Mesendoderm (in vitro differentiated cells): ENCODE measurements at regions not wholly inside any gene's neighbourhood (a gene's known extent, or its start where the extent isn't known, plus 50 kb on each side); places are given as distances from the start of the nearest gene placed in this dataset.

Experiments used
- DNase-seq: peaks from one replicate; pipeline ENCODE4 v3.0.0; 2013
- H2AK5ac ChIP-seq: 2 replicates; pipeline ENCODE4 v1.6.1; 2013; ENCODE audit warnings: low read length, inconsistent platforms
- H2BK120ac ChIP-seq: 2 replicates; pipeline ENCODE4 v1.6.1; 2013; ENCODE audit warnings: low read depth, mild to moderate bottlenecking, low read length, moderate library complexity, mixed read lengths
- H2BK15ac ChIP-seq: replicated peaks from 2 replicates; pipeline ENCODE4 v1.6.1; 2013; ENCODE audit warnings: low read depth, mild to moderate bottlenecking, moderate library complexity
- H2BK5ac ChIP-seq: 2 replicates; pipeline ENCODE4 v1.6.1; 2013; ENCODE audit warnings: low read length, inconsistent platforms
- H3K18ac ChIP-seq: 2 replicates; pipeline ENCODE4 v1.6.1; 2013; ENCODE audit warnings: mild to moderate bottlenecking, low read length, mixed read lengths
- H3K23ac ChIP-seq: one replicate; pipeline ENCODE4 v1.6.1; 2013; ENCODE audit warnings: low read length
- H3K27ac ChIP-seq: 2 replicates; pipeline ENCODE4 v1.5.1; 2013; ENCODE audit warnings: low read depth, mild to moderate bottlenecking, inconsistent platforms, low read length, moderate library complexity
- H3K27me3 ChIP-seq: 2 replicates; pipeline ENCODE4 v1.6.1; 2013; ENCODE audit warnings: low read length, control low read depth, mild to moderate bottlenecking, inconsistent platforms; ENCODE audit not compliant: insufficient read depth, poor library complexity
- H3K36me3 ChIP-seq: 2 replicates; pipeline ENCODE4 v1.6.1; 2013; ENCODE audit warnings: low read length, inconsistent platforms; ENCODE audit not compliant: control insufficient read depth, insufficient read depth
- H3K4ac ChIP-seq: one replicate; pipeline ENCODE4 v1.6.1; 2013; ENCODE audit warnings: low read depth, mild to moderate bottlenecking, low read length, moderate library complexity
- H3K4me1 ChIP-seq: 2 replicates; pipeline ENCODE4 v1.6.1; 2013; ENCODE audit warnings: low read depth, low read length, inconsistent platforms; ENCODE audit not compliant: control insufficient read depth
- H3K4me2 ChIP-seq: 2 replicates; pipeline ENCODE4 v1.6.1; 2013; ENCODE audit warnings: low read length
- H3K4me3 ChIP-seq: 2 replicates; pipeline ENCODE4 v1.5.1; 2013; ENCODE audit warnings: mild to moderate bottlenecking, low read length
- H3K56ac ChIP-seq: one replicate; pipeline ENCODE4 v1.6.1; 2013; ENCODE audit warnings: low read length
- H3K79me1 ChIP-seq: 2 replicates; pipeline ENCODE4 v1.6.1; 2013; ENCODE audit warnings: low read length, inconsistent platforms
- H3K79me2 ChIP-seq: 2 replicates; pipeline ENCODE4 v1.6.1; 2013; ENCODE audit warnings: mild to moderate bottlenecking, low read length; ENCODE audit not compliant: control insufficient read depth, insufficient read depth
- H3K9ac ChIP-seq: 2 replicates; pipeline ENCODE4 v1.6.1; 2013; ENCODE audit warnings: low read length, inconsistent platforms
- H4K5ac ChIP-seq: one replicate; pipeline ENCODE4 v1.6.1; 2013; ENCODE audit warnings: low read length
- H4K8ac ChIP-seq: one replicate; pipeline ENCODE4 v1.6.1; 2013; ENCODE audit warnings: low read depth, mild to moderate bottlenecking, control low read depth, low read length, moderate library complexity
- WGBS: extraction: QIAGEN DNeasy Blood & Tissue Kit; methylation state at CpG from one replicate; pipeline ENCODE4 v1.1.7; 2013; ENCODE audit warnings: low lambda C conversion rate, missing lambda C conversion rate; ENCODE audit not compliant: insufficient coverage; ENCODE audit errors: extremely low coverage; 5-methylcytosine and 5-hydroxymethylcytosine counted together

GRCh38 chr2:143935482-143935752 lies 584.5 kb downstream of the ZEB2 start:
- Histone ChIP-seq H2BK120ac (no peak overlapping the region), H3K27ac (no peak overlapping the region), H4K8ac (no peak overlapping the region), H3K18ac (no peak overlapping the region), H2BK5ac (no peak overlapping the region), H3K4me3 (no peak overlapping the region), H3K27me3 (no peaks in the 10 kb centered on the region), H3K56ac (no peak overlapping the region), H3K4ac (no peak overlapping the region), H3K79me2 (no peaks in the 10 kb centered on the region), H3K79me1 (no peaks in the 10 kb centered on the region), H3K4me2 (no peak overlapping the region), H2AK5ac (no peak overlapping the region), H2BK15ac (peak overlapping the region; percentile 45), H3K36me3 (no peaks in the 10 kb centered on the region), H3K23ac (no peak overlapping the region), H4K5ac (no peak overlapping the region), H3K4me1 (peaks cover 2% of the 10 kb centered on the region), H3K9ac (no peak overlapping the region)
- WGBS, result no CpG with 5 or more reads among the region's 4 CpGs
- DNase-seq, result no peak

GRCh38 chr2:143934626-143935481 lies 585.1 kb downstream of the ZEB2 start:
- H3K79me2 ChIP-seq, result no peaks in the 10 kb centered on the region
- peaks cover 2% of the 10 kb centered on the region for H3K4me1 ChIP-seq
- H2BK15ac ChIP-seq, result peak overlapping the region; percentile 45
- H3K4me3 ChIP-seq, result no peak overlapping the region
- H3K4me2 ChIP-seq, result no peak overlapping the region
- H3K9ac ChIP-seq, result no peak overlapping the region
- H3K79me1 ChIP-seq, result no peaks in the 10 kb centered on the region
- H2BK5ac ChIP-seq, result no peak overlapping the region
- H3K27ac ChIP-seq, result no peak overlapping the region
- H3K4ac ChIP-seq, result no peak overlapping the region
- no peaks in the 10 kb centered on the region for H3K36me3 ChIP-seq
- H4K8ac ChIP-seq, result no peak overlapping the region
- peak; percentile 63 for DNase-seq
- H2AK5ac ChIP-seq, result no peak overlapping the region
- no peak overlapping the region for H3K18ac ChIP-seq
- no peak overlapping the region for H3K56ac ChIP-seq
- H4K5ac ChIP-seq, result no peak overlapping the region
- no CpG with 5 or more reads among the region's 10 CpGs for WGBS
- no peak overlapping the region for H2BK120ac ChIP-seq
- no peaks in the 10 kb centered on the region for H3K27me3 ChIP-seq
- H3K23ac ChIP-seq, result no peak overlapping the region

DNA sequence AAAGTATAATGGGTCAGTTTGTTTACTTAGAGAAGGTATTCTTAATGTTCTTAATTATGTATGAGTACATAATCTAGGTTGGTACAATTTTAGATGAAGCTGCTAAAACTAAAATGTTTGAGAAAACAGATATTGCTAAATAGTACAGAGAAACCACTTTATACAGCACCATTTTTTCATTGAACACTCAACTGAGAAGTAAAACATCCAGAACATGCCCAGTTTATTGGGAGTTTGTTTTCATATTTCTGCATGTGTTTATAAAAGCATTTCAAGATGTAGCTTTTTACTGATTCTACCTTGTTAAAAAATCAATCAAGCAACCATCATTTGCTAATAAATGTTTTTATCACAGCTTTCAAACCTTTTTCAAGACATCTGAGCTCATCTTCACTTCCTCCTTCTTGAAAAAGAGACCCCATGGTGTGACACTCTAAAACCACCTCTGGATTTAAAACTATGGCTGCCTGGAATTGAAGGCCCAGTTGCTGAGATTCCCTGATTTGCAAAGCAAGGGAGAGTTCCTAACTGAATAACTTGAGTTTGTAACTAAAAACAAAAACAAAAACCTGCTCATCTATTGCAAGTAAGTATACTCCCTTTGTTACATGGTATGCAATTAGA lies 585.9 kb downstream of the ZEB2 start:
- Histone ChIP-seq H3K27me3 (no peaks in the 10 kb centered on the region), H3K27ac (peak overlapping the region; percentile 64), H2BK15ac (no peak overlapping the region)

DNA sequence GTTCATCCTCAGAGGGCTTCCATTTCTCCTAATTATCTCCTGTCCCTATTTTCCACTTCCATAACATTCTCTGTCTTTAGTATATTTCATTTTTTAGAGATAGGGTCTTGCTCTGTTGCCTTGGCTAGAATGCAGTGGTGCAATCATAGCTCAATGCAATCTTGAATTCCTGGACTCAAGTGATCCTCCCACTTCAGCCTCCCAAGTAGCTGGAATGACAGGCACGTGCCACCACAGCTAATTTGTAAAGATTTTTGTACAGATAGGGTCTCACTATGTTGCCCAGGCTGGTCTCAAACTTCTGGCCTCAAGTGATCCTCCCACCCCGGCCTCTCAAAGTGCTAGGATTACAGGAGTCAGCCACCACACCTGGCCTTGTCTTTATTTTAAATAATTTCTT lies 589.0 kb downstream of the ZEB2 start:
- Histone ChIP-seq H3K56ac (no peak overlapping the region), H3K79me1 (no peaks in the 10 kb centered on the region), H3K27ac (no peak overlapping the region), H2BK5ac (no peak overlapping the region), H3K4me2 (no peak overlapping the region), H3K18ac (no peak overlapping the region), H3K79me2 (no peaks in the 10 kb centered on the region), H3K9ac (no peak overlapping the region), H3K27me3 (no peaks in the 10 kb centered on the region), H2BK15ac (no peak overlapping the region), H4K8ac (no peak overlapping the region), H2BK120ac (no peak overlapping the region), H3K23ac (no peak overlapping the region), H4K5ac (no peak overlapping the region), H3K36me3 (no peaks in the 10 kb centered on the region), H2AK5ac (no peak overlapping the region), H3K4ac (no peak overlapping the region), H3K4me1 (peaks cover 2% of the 10 kb centered on the region), H3K4me3 (no peak overlapping the region)
- no CpG with 5 or more reads among the region's 2 CpGs for WGBS
- DNase-seq, result no peak

More for the DNA sequence above, 585.9 kb downstream of the ZEB2 start:
- Histone ChIP-seq H3K79me1 (no peaks in the 10 kb centered on the region), H3K4me1 (peaks cover 2% of the 10 kb centered on the region), H3K4ac (no peak overlapping the region), H3K18ac (no peak overlapping the region), H4K5ac (no peak overlapping the region), H3K79me2 (no peaks in the 10 kb centered on the region), H3K4me3 (no peak overlapping the region), H3K23ac (no peak overlapping the region), H3K56ac (no peak overlapping the region), H2BK120ac (no peak overlapping the region), H3K36me3 (no peaks in the 10 kb centered on the region), H2BK5ac (no peak overlapping the region), H3K9ac (no peak overlapping the region), H2AK5ac (no peak overlapping the region), H3K4me2 (no peak overlapping the region), H4K8ac (no peak overlapping the region)
- peak; percentile 64 for DNase-seq

DNA sequence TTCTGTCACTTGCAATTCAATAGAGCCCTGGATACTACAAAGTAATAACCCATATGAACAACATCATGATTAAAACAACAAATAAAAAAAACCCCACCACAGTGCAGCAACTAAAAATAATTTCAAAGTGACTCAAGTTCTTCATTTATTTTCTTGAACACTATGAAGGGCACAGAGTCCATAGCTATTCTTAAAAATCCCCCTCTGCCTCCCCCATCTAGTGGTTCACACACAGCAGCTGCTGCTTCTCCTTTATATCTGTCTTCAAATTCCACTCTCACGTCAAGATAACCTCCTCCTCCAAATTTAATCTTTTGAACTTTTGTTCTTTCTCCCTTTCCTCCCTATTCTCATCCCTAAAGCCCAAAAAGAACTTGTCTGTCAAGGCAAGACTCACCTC lies 591.3 kb downstream of the ZEB2 start:
- Histone ChIP-seq H3K9ac (no peak overlapping the region), H4K8ac (no peak overlapping the region), H4K5ac (no peak overlapping the region), H3K4me2 (no peak overlapping the region), H2BK5ac (no peak overlapping the region), H3K4me1 (no peaks in the 10 kb centered on the region), H2BK15ac (no peak overlapping the region), H3K27me3 (no peaks in the 10 kb centered on the region), H3K23ac (no peak overlapping the region), H3K36me3 (no peaks in the 10 kb centered on the region), H3K56ac (no peak overlapping the region), H3K79me1 (no peaks in the 10 kb centered on the region), H2BK120ac (no peak overlapping the region), H3K4ac (no peak overlapping the region), H3K79me2 (no peaks in the 10 kb centered on the region), H2AK5ac (no peak overlapping the region), H3K18ac (no peak overlapping the region), H3K4me3 (no peak overlapping the region), H3K27ac (no peak overlapping the region)
- no CpG with 5 or more reads among the region's 1 CpG for WGBS
- DNase-seq, result no peak

DNA sequence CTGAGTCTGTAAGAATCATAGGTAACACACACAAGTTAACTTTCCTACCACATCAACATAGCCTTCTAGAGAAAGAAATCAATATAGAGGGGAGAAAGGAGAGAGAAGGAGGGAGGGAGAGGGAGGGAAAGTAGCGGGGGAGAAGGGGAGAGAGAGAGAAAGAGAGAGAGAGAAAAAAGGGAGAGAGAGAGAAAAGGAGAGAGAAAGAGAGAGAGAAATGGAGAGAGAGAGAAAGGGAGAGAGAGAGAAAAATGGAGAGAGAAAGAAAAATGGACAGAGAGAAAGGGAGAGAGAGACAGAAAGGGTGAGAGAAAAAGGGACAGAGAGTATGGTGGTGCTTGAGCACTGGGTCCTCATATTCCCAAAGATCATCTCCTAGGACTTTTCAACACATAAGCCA lies 591.7 kb downstream of the ZEB2 start:
- WGBS, result 100% methylated on average over 1 of the region's 1 CpG
- H3K18ac ChIP-seq, result no peak overlapping the region
- H3K4me1 ChIP-seq, result no peaks in the 10 kb centered on the region
- no peaks in the 10 kb centered on the region for H3K27me3 ChIP-seq
- H4K5ac ChIP-seq, result no peak overlapping the region
- DNase-seq, result no peak
- no peak overlapping the region for H3K4ac ChIP-seq
- no peaks in the 10 kb centered on the region for H3K79me2 ChIP-seq
- H3K36me3 ChIP-seq, result no peaks in the 10 kb centered on the region
- no peak overlapping the region for H2AK5ac ChIP-seq
- no peak overlapping the region for H3K9ac ChIP-seq
- H2BK120ac ChIP-seq, result no peak overlapping the region
- no peak overlapping the region for H2BK5ac ChIP-seq
- no peak overlapping the region for H3K4me3 ChIP-seq
- H4K8ac ChIP-seq, result no peak overlapping the region
- no peak overlapping the region for H3K4me2 ChIP-seq
- H3K23ac ChIP-seq, result no peak overlapping the region
- no peaks in the 10 kb centered on the region for H3K79me1 ChIP-seq
- no peak overlapping the region for H3K27ac ChIP-seq
- no peak overlapping the region for H3K56ac ChIP-seq
- H2BK15ac ChIP-seq, result no peak overlapping the region
